Nucleus accumbens (tissue), 56 donors: ENCODE measurements at regions not wholly inside any gene's neighbourhood (a gene's known extent, or its start where the extent isn't known, plus 50 kb on each side); places are given as distances from the start of the nearest gene placed in this dataset.
"Not testable (repeated sequence)": the region's sequence is repeated elsewhere in the genome, so short reads cannot be mapped to it uniquely, and the experiment has no call there.

Experiments
- DNase-seq, 56 donors: peaks; one replicate each; lab custom pipeline; 2025; lab: John Stamatoyannopoulos, UW

GRCh38 chr12:5096241-5096924, 52.7 kb downstream of the KCNA5 start:
- DNase-seq: no peak

- DNase-seq: no peak
These were observed 54.1 kb downstream of the KCNA5 start for GRCh38 chr12:5097786-5098185.

- no peak for DNase-seq
These were observed 55.5 kb downstream of the KCNA5 start for GRCh38 chr12:5099136-5099535.

GRCh38 chr12:5099591-5099990, 55.9 kb downstream of the KCNA5 start:
- no peak for DNase-seq

GRCh38 chr12:5101686-5102085, 58.0 kb downstream of the KCNA5 start:
- DNase-seq: no peak

- DNase-seq: no peak
These were observed 58.6 kb downstream of the KCNA5 start for GRCh38 chr12:5102261-5102789.

GRCh38 chr12:5102806-5103205, 59.1 kb downstream of the KCNA5 start:
- DNase-seq: no peak

- no peak for DNase-seq
These were observed 66.7 kb downstream of the KCNA5 start for GRCh38 chr12:5110345-5110744.

GRCh38 chr12:5114436-5114835, 70.8 kb downstream of the KCNA5 start:
- no peak for DNase-seq

GRCh38 chr12:5121784-5122183, 78.1 kb downstream of the KCNA5 start:
- DNase-seq: not testable (repeated sequence)

- not testable (repeated sequence) for DNase-seq
These were observed 78.7 kb downstream of the KCNA5 start for GRCh38 chr12:5122256-5122831.

GRCh38 chr12:5123921-5124320, 80.2 kb downstream of the KCNA5 start:
- no peak for DNase-seq

- DNase-seq: no peak
These were observed 80.7 kb downstream of the KCNA5 start for GRCh38 chr12:5124401-5124800.

GRCh38 chr12:5134861-5135525, 91.3 kb downstream of the KCNA5 start:
- DNase-seq: no peak

GRCh38 chr12:5138256-5138655, 94.6 kb downstream of the KCNA5 start:
- no peak for DNase-seq

GRCh38 chr12:5138845-5139244, 95.2 kb downstream of the KCNA5 start:
- no peak for DNase-seq

- DNase-seq: no peak
These were observed 96.1 kb downstream of the KCNA5 start for GRCh38 chr12:5139751-5140150.

- no peak for DNase-seq
These were observed 96.5 kb downstream of the KCNA5 start for GRCh38 chr12:5140190-5140589.

GRCh38 chr12:5148880-5149279, 105.2 kb downstream of the KCNA5 start:
- no peak for DNase-seq

GRCh38 chr12:5154091-5154490, 110.4 kb downstream of the KCNA5 start:
- no peak for DNase-seq

- no peak for DNase-seq
These were observed 112.2 kb downstream of the KCNA5 start for GRCh38 chr12:5155866-5156265.

GRCh38 chr12:5160827-5161226, 117.1 kb downstream of the KCNA5 start:
- DNase-seq: no peak
